H9 (cell line): ENCODE measurements at regions not wholly inside any gene's neighbourhood (a gene's known extent, or its start where the extent isn't known, plus 50 kb on each side); places are given as distances from the start of the nearest gene placed in this dataset.

Experiments used
- DNase-seq: peaks from one replicate; pipeline ENCODE4 v3.0.0-alpha.2; 2017
- H2AFZ ChIP-seq: one replicate; pipeline ENCODE4 v1.6.1; 2013; ENCODE audit warnings: mild to moderate bottlenecking, low read length, control low read depth, moderate library complexity
- H2AK5ac ChIP-seq: 2 replicates; pipeline ENCODE4 v1.6.1; 2013; ENCODE audit warnings: low read length, control low read depth, mixed read lengths; ENCODE audit not compliant: insufficient read length
- H2BK120ac ChIP-seq: one replicate; pipeline ENCODE4 v1.6.1; 2013; ENCODE audit warnings: low read depth, mild to moderate bottlenecking, low read length, control low read depth, inconsistent platforms; ENCODE audit not compliant: poor library complexity, severe bottlenecking
- H2BK12ac ChIP-seq: 2 replicates; pipeline ENCODE4 v1.6.1; 2013; ENCODE audit warnings: low read length, control low read depth, mixed read lengths, low read depth; ENCODE audit not compliant: insufficient read length
- H2BK15ac ChIP-seq: 2 replicates; pipeline ENCODE4 v1.6.1; 2013; ENCODE audit warnings: low read depth, low read length, control low read depth
- H2BK20ac ChIP-seq: one replicate; pipeline ENCODE4 v1.6.1; 2013; ENCODE audit warnings: low read depth, mild to moderate bottlenecking, low read length, control low read depth, inconsistent platforms; ENCODE audit not compliant: poor library complexity, severe bottlenecking
- H2BK5ac ChIP-seq: 2 replicates; pipeline ENCODE4 v1.6.1; 2013; ENCODE audit warnings: low read length, control low read depth, mixed read lengths; ENCODE audit not compliant: insufficient read length
- H3K14ac ChIP-seq: 2 replicates; pipeline ENCODE4 v1.6.1; 2013; ENCODE audit warnings: low read length, control low read depth; ENCODE audit not compliant: insufficient read depth
- H3K18ac ChIP-seq: 2 replicates; pipeline ENCODE4 v1.6.1; 2013; ENCODE audit warnings: low read depth, mild to moderate bottlenecking, mixed read lengths, low read length, control low read depth; ENCODE audit not compliant: insufficient read length
- H3K23ac ChIP-seq: 2 replicates; pipeline ENCODE4 v1.6.1; 2013; ENCODE audit warnings: low read length, control low read depth, mixed read lengths, low read depth; ENCODE audit not compliant: insufficient read length
- H3K23me2 ChIP-seq: 2 replicates; pipeline ENCODE4 v1.6.1; 2013; ENCODE audit warnings: low read depth, mild to moderate bottlenecking, mixed read lengths, low read length, control low read depth; ENCODE audit not compliant: insufficient read length, poor library complexity, severe bottlenecking
- H3K27ac ChIP-seq: 2 replicates; pipeline ENCODE4 v1.5.1; 2013; ENCODE audit warnings: low read length, control low read depth, mixed read lengths, low read depth; ENCODE audit not compliant: insufficient read length
- H3K27me3 ChIP-seq: 2 replicates; pipeline ENCODE4 v1.6.1; 2013; ENCODE audit warnings: low read length, control low read depth, inconsistent platforms; ENCODE audit not compliant: insufficient read depth
- H3K4ac ChIP-seq: 2 replicates; pipeline ENCODE4 v1.6.1; 2013; ENCODE audit warnings: low read depth, mild to moderate bottlenecking, control low read depth, inconsistent platforms, low read length, moderate library complexity
- H3K4me1 ChIP-seq: 2 replicates; pipeline ENCODE4 v1.6.1; 2013; ENCODE audit warnings: low read length, control low read depth, inconsistent platforms; ENCODE audit not compliant: insufficient read depth
- H3K4me2 ChIP-seq: 2 replicates; pipeline ENCODE4 v1.6.1; 2013; ENCODE audit warnings: low read length, control low read depth, mixed read lengths; ENCODE audit not compliant: insufficient read length, insufficient read depth
- H3K56ac ChIP-seq: 2 replicates; pipeline ENCODE4 v1.6.1; 2013; ENCODE audit warnings: low read depth, mild to moderate bottlenecking, mixed read lengths, low read length, control low read depth; ENCODE audit not compliant: insufficient read length
- H3K79me1 ChIP-seq: 2 replicates; pipeline ENCODE4 v1.6.1; 2013; ENCODE audit warnings: low read depth, mild to moderate bottlenecking, moderate library complexity, low read length, control low read depth, inconsistent platforms; ENCODE audit not compliant: insufficient read depth, poor library complexity, severe bottlenecking
- H3K79me2 ChIP-seq: 2 replicates; pipeline ENCODE4 v1.6.1; 2013; ENCODE audit warnings: low read length, control low read depth, inconsistent platforms; ENCODE audit not compliant: insufficient read depth
- H3K9ac ChIP-seq: 2 replicates; pipeline ENCODE4 v1.6.1; 2013; ENCODE audit warnings: low read length, control low read depth, mixed read lengths; ENCODE audit not compliant: insufficient read length; ENCODE audit errors: extremely low read depth
- H3K9me3 ChIP-seq: one replicate; pipeline ENCODE4 v1.6.1; 2013; ENCODE audit warnings: low read depth, low read length, inconsistent platforms; ENCODE audit not compliant: control insufficient read depth
- H3T11ph ChIP-seq: one replicate; pipeline ENCODE4 v1.6.1; 2013; ENCODE audit warnings: mild to moderate bottlenecking, low read length, control low read depth, inconsistent platforms
- H4K20me1 ChIP-seq: one replicate; pipeline ENCODE4 v1.6.1; 2013; ENCODE audit not compliant: control insufficient read depth, insufficient read length, insufficient read depth
- H4K5ac ChIP-seq: 2 replicates; pipeline ENCODE4 v1.6.1; 2013; ENCODE audit warnings: low read depth, mild to moderate bottlenecking, mixed read lengths, low read length, control low read depth; ENCODE audit not compliant: insufficient read length
- H4K8ac ChIP-seq: replicated peaks from 2 replicates; pipeline ENCODE4 v1.6.1; 2013; ENCODE audit warnings: low read length, control low read depth, mixed read lengths, low read depth; ENCODE audit not compliant: insufficient read length
- H4K91ac ChIP-seq: 2 replicates; pipeline ENCODE4 v1.6.1; 2013; ENCODE audit warnings: low read depth, mild to moderate bottlenecking, moderate library complexity, mixed read lengths, low read length, control low read depth; ENCODE audit not compliant: insufficient read length
- H3K27ac Mint-ChIP-seq, 3 experiments: 2 replicates in 2 of 3; 3 replicates in 1 of 3; pipeline ENCODE4 v1.8.0; 2020 to 2021; ENCODE audit warnings: mixed read lengths in 3 of 3, mild to moderate bottlenecking in 1 of 3, moderate library complexity in 1 of 3
- H3K27me3 Mint-ChIP-seq: 2 replicates; pipeline ENCODE4 v1.8.0; 2021; ENCODE audit warnings: low read depth, mild to moderate bottlenecking, moderate library complexity, mixed read lengths
- H3K36me3 Mint-ChIP-seq, 3 experiments: 2 replicates in 2 of 3; 3 replicates in 1 of 3; pipeline ENCODE4 v1.8.0; 2020 to 2021; ENCODE audit warnings: low read depth in 3 of 3, mixed read lengths in 3 of 3; ENCODE audit not compliant: insufficient read depth in 1 of 3
- H3K4me1 Mint-ChIP-seq, 2 experiments: 2 replicates each; pipeline ENCODE4 v1.8.0; 2020; ENCODE audit warnings: mixed read lengths in 2 of 2
- H3K4me3 Mint-ChIP-seq, 2 experiments: 2 replicates in 1 of 2; 3 replicates in 1 of 2; pipeline ENCODE4 v1.8.0; 2020 to 2021; ENCODE audit warnings: mild to moderate bottlenecking in 2 of 2, mixed read lengths in 2 of 2, moderate library complexity in 1 of 2
- H3K9me3 Mint-ChIP-seq, 2 experiments: 2 replicates in 1 of 2; 3 replicates in 1 of 2; pipeline ENCODE4 v1.8.0; 2020; ENCODE audit warnings: mild to moderate bottlenecking in 2 of 2, mixed read lengths in 2 of 2, moderate library complexity in 1 of 2
- WGBS: extraction: QIAGEN DNeasy Blood & Tissue Kit; methylation state at CpG from one replicate; pipeline ENCODE4 v1.1.7; 2013; ENCODE audit warnings: missing lambda C conversion rate, low lambda C conversion rate, mixed read lengths; ENCODE audit not compliant: insufficient read length; ENCODE audit errors: extremely low coverage; 5-methylcytosine and 5-hydroxymethylcytosine counted together
- TF ChIP-seq, protein P1 (sequence below): fragments of 200-600 bp; sonication (generic); conservative IDR thresholded peaks from 3 replicates; pipeline ENCODE4 v1.8.0; 2021; ENCODE audit warnings: antibody characterized with exemption, mild to moderate bottlenecking

DNA sequence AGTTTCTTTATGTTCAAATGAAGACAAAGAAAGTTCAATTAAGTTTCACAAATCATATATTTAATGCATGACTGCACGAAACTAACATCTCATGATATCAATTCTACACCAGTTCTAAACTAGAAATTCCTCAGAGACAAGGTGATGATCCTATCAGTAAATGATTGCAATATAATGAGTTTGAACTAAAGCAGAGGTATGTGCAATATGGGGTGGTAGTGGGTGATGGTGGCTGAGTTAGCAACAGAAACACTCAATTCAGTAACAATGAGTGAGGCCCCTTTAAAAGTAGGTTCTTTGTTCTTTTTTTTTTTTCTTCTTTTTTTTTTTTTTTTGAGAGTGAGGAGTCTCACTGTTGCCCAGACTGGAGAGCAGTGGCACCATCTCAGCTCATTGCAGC lies 1551.7 kb upstream of the GOT2 start:
- Histone ChIP-seq H2BK15ac (no peak overlapping the region), H3K27ac (no peak overlapping the region), H4K5ac (no peak overlapping the region), H2BK20ac (no peak overlapping the region), H3K18ac (no peak overlapping the region), H4K91ac (no peak overlapping the region), H3K14ac (no peak overlapping the region), H3K9ac (no peak overlapping the region), H3K79me2 (no peaks in the 10 kb centered on the region), H3T11ph (no peak overlapping the region), H4K20me1 (no peaks in the 10 kb centered on the region), H3K23ac (no peak overlapping the region), H2BK120ac (no peak overlapping the region), H3K4me2 (no peak overlapping the region), H3K9me3 (no peaks in the 10 kb centered on the region), H3K23me2 (no peaks in the 10 kb centered on the region), H4K8ac (no peak overlapping the region), H2AK5ac (no peak overlapping the region), H3K79me1 (no peaks in the 10 kb centered on the region), H2BK12ac (no peak overlapping the region), H2BK5ac (no peak overlapping the region), H3K56ac (no peak overlapping the region), H3K27me3 (no peaks in the 10 kb centered on the region), H3K4me1 (no peaks in the 10 kb centered on the region), H2AFZ (no peak overlapping the region), H3K4ac (no peak overlapping the region)
- Mint-ChIP-seq H3K9me3 (no peaks in the 10 kb centered on the region), H3K36me3 (no peaks in the 10 kb centered on the region), H3K27me3 (no peaks in the 10 kb centered on the region), H3K4me3 (no peak overlapping the region), H3K27ac (no peak overlapping the region), H3K4me1 (0 out of 4 replicates have a peak, but pooled peaks cover 3 to 6% of the 10 kb centered on the region in 2 experiments)
- TF ChIP-seq, protein P1, sequence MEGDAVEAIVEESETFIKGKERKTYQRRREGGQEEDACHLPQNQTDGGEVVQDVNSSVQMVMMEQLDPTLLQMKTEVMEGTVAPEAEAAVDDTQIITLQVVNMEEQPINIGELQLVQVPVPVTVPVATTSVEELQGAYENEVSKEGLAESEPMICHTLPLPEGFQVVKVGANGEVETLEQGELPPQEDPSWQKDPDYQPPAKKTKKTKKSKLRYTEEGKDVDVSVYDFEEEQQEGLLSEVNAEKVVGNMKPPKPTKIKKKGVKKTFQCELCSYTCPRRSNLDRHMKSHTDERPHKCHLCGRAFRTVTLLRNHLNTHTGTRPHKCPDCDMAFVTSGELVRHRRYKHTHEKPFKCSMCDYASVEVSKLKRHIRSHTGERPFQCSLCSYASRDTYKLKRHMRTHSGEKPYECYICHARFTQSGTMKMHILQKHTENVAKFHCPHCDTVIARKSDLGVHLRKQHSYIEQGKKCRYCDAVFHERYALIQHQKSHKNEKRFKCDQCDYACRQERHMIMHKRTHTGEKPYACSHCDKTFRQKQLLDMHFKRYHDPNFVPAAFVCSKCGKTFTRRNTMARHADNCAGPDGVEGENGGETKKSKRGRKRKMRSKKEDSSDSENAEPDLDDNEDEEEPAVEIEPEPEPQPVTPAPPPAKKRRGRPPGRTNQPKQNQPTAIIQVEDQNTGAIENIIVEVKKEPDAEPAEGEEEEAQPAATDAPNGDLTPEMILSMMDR, result no peak
- no CpG with 5 or more reads among the region's 1 CpG for WGBS
- no peak for DNase-seq
